GM10248 (cell line): ENCODE measurements at regions not wholly inside any gene's neighbourhood (a gene's known extent, or its start where the extent isn't known, plus 50 kb on each side); places are given as distances from the start of the nearest gene placed in this dataset.

Experiments used
- CTCF ChIA-PET: fragments of 300-600 bp; sonication (Branson Sonifier 250); formaldehyde crosslinking; extraction: SDS; loops from one replicate; lab custom pipeline; 2021; ENCODE audit warnings: antibody characterized with exemption; lab: Yijun Ruan, JAX
- POLR2A ChIA-PET: fragments of 350-650 bp; sonication (Branson Sonifier 250); formaldehyde crosslinking; extraction: SDS; loops from one replicate; lab custom pipeline; 2020; ENCODE audit warnings: antibody characterized with exemption; lab: Yijun Ruan, JAX
- DNase-seq: peaks from one replicate; pipeline ENCODE4 v3.0.0; 2012; ENCODE audit errors: extremely low spot score
- CTCF ChIP-seq: IDR thresholded peaks from 2 replicates; pipeline ENCODE4 v1.5.1; 2012; ENCODE audit warnings: mild to moderate bottlenecking, low read depth; ENCODE audit errors: extremely low read depth, missing control alignments, control extremely low read depth

- TF ChIP-seq CTCF: no peak
- ChIA-PET CTCF (interaction anchor here (0.9 kb wide), 1 partner anchor 10 kb away, joined by 4 read pairs; no protein-coding TSS in a partner anchor), POLR2A (no interaction called here)
- no peak for DNase-seq
Measured at GRCh38 chr6:28658475-28659249, 133.0 kb downstream of the GPX5 start.

- ChIA-PET POLR2A (no interaction called here), CTCF (no interaction called here)
- DNase-seq: no peak
- no peak for TF ChIP-seq CTCF
Measured at GRCh38 chr6:28659250-28659566, 133.5 kb downstream of the GPX5 start.

- CTCF ChIA-PET: interaction anchor here (1.4 kb wide), 1 partner anchor 23 kb away, joined by 3 read pairs; no protein-coding TSS in a partner anchor
- no peak for DNase-seq
- POLR2A ChIA-PET: no interaction called here
- TF ChIP-seq CTCF: no peak
Measured at GRCh38 chr6:28661097-28661713, 135.5 kb downstream of the GPX5 start.

- ChIA-PET POLR2A (no interaction called here), CTCF (interaction anchor here (1.2 kb wide), 1 partner anchor 19 kb away, joined by 3 read pairs; no protein-coding TSS in a partner anchor)
- DNase-seq: no peak
- TF ChIP-seq CTCF: no peak
Measured at GRCh38 chr6:28664870-28665396, 139.3 kb downstream of the GPX5 start.

GRCh38 chr6:28673417-28673786 is 147.7 kb downstream of the GPX5 start:
- DNase-seq: no peak
- ChIA-PET CTCF (interaction anchor here (0.8 to 1.2 kb wide), 4 partner anchors 10 to 164 kb away, joined by 3 read pairs; no protein-coding TSS in a partner anchor), POLR2A (no interaction called here)
- TF ChIP-seq CTCF: no peak

- DNase-seq: peak; percentile 53
- ChIA-PET CTCF (interaction anchor here (0.8 to 1.2 kb wide), 5 partner anchors 9 to 164 kb away, joined by 3 read pairs; no protein-coding TSS in a partner anchor), POLR2A (no interaction called here)
Measured at GRCh38 chr6:28673787-28674671, 148.3 kb downstream of the GPX5 start.

More at GRCh38 chr6:28673787-28674671, 148.3 kb downstream of the GPX5 start:
- no peak for TF ChIP-seq CTCF
